Gastroesophageal sphincter (tissue), 4 donors: ENCODE measurements at regions not wholly inside any gene's neighbourhood (a gene's known extent, or its start where the extent isn't known, plus 50 kb on each side); places are given as distances from the start of the nearest gene placed in this dataset.

Source experiments
- ATAC-seq: fragments of 150-250 bp; one replicate; pipeline ENCODE4 v1.9.1; 2016; ENCODE audit warnings: mild to moderate bottlenecking, moderate library complexity
- H3K27ac ChIP-seq, 4 donors: fragments of 200-600 bp; sonication (generic) in 3 of 4; 1 replicate in 3 of 4; 2 replicates in 1 of 4; pipeline ENCODE4 v1.5.1; 2016 to 2019
- H3K27me3 ChIP-seq: fragments of 200-600 bp; sonication (generic); one replicate; pipeline ENCODE4 v1.5.1; 2019
- H3K36me3 ChIP-seq, 2 donors: fragments of 200-600 bp; sonication (generic); one replicate each; pipeline ENCODE4 v1.5.1; 2019; ENCODE audit warnings: control low read depth in 1 of 2
- H3K4me1 ChIP-seq, 3 donors: fragments of 200-600 bp; sonication (generic); 1 replicate in 2 of 3; 2 replicates in 1 of 3; pipeline ENCODE4 v1.5.1; 2016 to 2019; ENCODE audit warnings: control low read depth in 2 of 3
- H3K4me3 ChIP-seq, 2 donors: fragments of 200-600 bp; sonication (generic); one replicate each; pipeline ENCODE4 v1.5.1; 2019; ENCODE audit warnings: mild to moderate bottlenecking in 1 of 2, moderate library complexity in 1 of 2
- H3K9me3 ChIP-seq, 3 donors: fragments of 200-600 bp; sonication (generic); one replicate each; pipeline ENCODE4 v1.5.1; 2017 to 2019; ENCODE audit warnings: control low read depth in 2 of 3
- CTCF ChIP-seq, 4 experiments: fragments of 200-600 bp in 2 of 4; fragments of 450-650 bp in 2 of 4; sonication (generic) in 1 of 4; IDR thresholded peaks; one replicate each; pipeline ENCODE4 v1.5.1; 2017 to 2019; ENCODE audit warnings: antibody characterized with exemption in 4 of 4, mild to moderate bottlenecking in 2 of 4, moderate library complexity in 2 of 4
- EP300 ChIP-seq: sonication (generic); formaldehyde crosslinking; IDR thresholded peaks from one replicate; pipeline ENCODE4 v1.6.1; 2017; ENCODE audit warnings: antibody characterized with exemption, mild to moderate bottlenecking
- POLR2A ChIP-seq, 2 donors: fragments of 450-650 bp; IDR thresholded peaks; one replicate each; pipeline ENCODE4 v1.6.1; 2017; ENCODE audit warnings: antibody characterized with exemption in 2 of 2, mild to moderate bottlenecking in 2 of 2, moderate library complexity in 1 of 2
- POLR2AphosphoS5 ChIP-seq: sonication (generic); formaldehyde crosslinking; IDR thresholded peaks from one replicate; pipeline ENCODE4 v1.6.1; 2017; ENCODE audit warnings: antibody characterized with exemption
- WGBS, 2 donors: methylation state at CpG; one replicate each; pipeline ENCODE4 v1.1.5; 2018; ENCODE audit warnings: low coverage in 1 of 2; 5-methylcytosine and 5-hydroxymethylcytosine counted together

GRCh38 chr9:1254071-1254470 lies 203.9 kb downstream of the DMRT2 start:
- Histone ChIP-seq H3K4me1 (no peaks in the 10 kb centered on the region), H3K4me3 (no peak overlapping the region), H3K27ac (no peak overlapping the region), H3K9me3 (no peaks in the 10 kb centered on the region), H3K36me3 (no peaks in the 10 kb centered on the region), H3K27me3 (no peaks in the 10 kb centered on the region)
- no peak for TF ChIP-seq CTCF (IDR thresholded peaks at IDR 0.05)
- TF ChIP-seq EP300: no peak
- no peak for TF ChIP-seq POLR2A (IDR thresholded peaks at IDR 0.05)
- TF ChIP-seq POLR2AphosphoS5: no peak
- ATAC-seq: no peak
- 55 to 100% methylated on average over 1 to 5 of the region's 5 CpGs for WGBS, 2 donors

- Histone ChIP-seq H3K9me3 (no peaks in the 10 kb centered on the region), H3K27me3 (no peaks in the 10 kb centered on the region), H3K4me1 (no peaks in the 10 kb centered on the region), H3K36me3 (no peaks in the 10 kb centered on the region), H3K27ac (no peak overlapping the region), H3K4me3 (no peak overlapping the region)
- no peak for ATAC-seq
- TF ChIP-seq EP300: no peak
- no peak for TF ChIP-seq POLR2AphosphoS5
- TF ChIP-seq POLR2A (IDR thresholded peaks at IDR 0.05): no peak
- WGBS, 2 donors: 95 to 97% methylated on average over 2 of the region's 6 CpGs
These were observed 206.0 kb downstream of the DMRT2 start for GRCh38 chr9:1256178-1256577.

- no peaks in the 10 kb centered on the region for H3K36me3 ChIP-seq
- H3K27me3 ChIP-seq: no peaks in the 10 kb centered on the region
- TF ChIP-seq POLR2A (IDR thresholded peaks at IDR 0.05): no peak
- no peak for TF ChIP-seq POLR2AphosphoS5
- no peak for TF ChIP-seq CTCF (IDR thresholded peaks at IDR 0.05)
- TF ChIP-seq EP300: no peak
- ATAC-seq: no peak
- no peak overlapping the region for H3K4me3 ChIP-seq
- H3K27ac ChIP-seq: no peak overlapping the region
- no peaks in the 10 kb centered on the region for H3K4me1 ChIP-seq
- no peaks in the 10 kb centered on the region for H3K9me3 ChIP-seq
- 81 to 88% methylated on average over 2 of the region's 2 CpGs for WGBS, 2 donors
These were observed 211.1 kb downstream of the DMRT2 start for GRCh38 chr9:1261266-1261665.

GRCh38 chr9:1261879-1262766 lies 212.0 kb downstream of the DMRT2 start:
- Histone ChIP-seq H3K4me1 (no peaks in the 10 kb centered on the region), H3K27ac (no peak overlapping the region), H3K36me3 (no peaks in the 10 kb centered on the region), H3K4me3 (no peak overlapping the region), H3K27me3 (no peaks in the 10 kb centered on the region), H3K9me3 (no peaks in the 10 kb centered on the region)
- TF ChIP-seq POLR2A (IDR thresholded peaks at IDR 0.05) (no peak), EP300 (no peak), CTCF (IDR thresholded peaks at IDR 0.05) (no peak), POLR2AphosphoS5 (no peak)
- ATAC-seq: no peak
- 79% methylated on average over 5 of the region's 6 CpGs; no CpG with 5 or more reads in 1 of the 2 donors for WGBS, 2 donors

- Histone ChIP-seq H3K36me3 (no peaks in the 10 kb centered on the region), H3K4me1 (no peaks in the 10 kb centered on the region), H3K27ac (no peak overlapping the region), H3K9me3 (no peaks in the 10 kb centered on the region), H3K27me3 (no peaks in the 10 kb centered on the region), H3K4me3 (no peak overlapping the region)
- peak; percentile 8 for ATAC-seq
- 92 to 100% methylated on average over 1 to 2 of the region's 3 CpGs for WGBS, 2 donors
- no peak for TF ChIP-seq EP300
- TF ChIP-seq POLR2AphosphoS5: no peak
These were observed 217.0 kb downstream of the DMRT2 start for GRCh38 chr9:1267141-1267570.

- WGBS, 2 donors: 52 to 80% methylated on average over 4 of the region's 5 CpGs
- Histone ChIP-seq H3K4me1 (no peaks in the 10 kb centered on the region), H3K27ac (no peak overlapping the region), H3K9me3 (no peaks in the 10 kb centered on the region), H3K27me3 (no peaks in the 10 kb centered on the region), H3K4me3 (no peak overlapping the region), H3K36me3 (no peaks in the 10 kb centered on the region)
- no peak for TF ChIP-seq CTCF (IDR thresholded peaks at IDR 0.05)
- TF ChIP-seq POLR2A (IDR thresholded peaks at IDR 0.05): no peak
- TF ChIP-seq EP300: no peak
- no peak for TF ChIP-seq POLR2AphosphoS5
- ATAC-seq: peak; percentile 16
These were observed 217.4 kb downstream of the DMRT2 start for GRCh38 chr9:1267581-1267980.
